EH (cell line): ENCODE measurements at regions not wholly inside any gene's neighbourhood (a gene's known extent, or its start where the extent isn't known, plus 50 kb on each side); places are given as distances from the start of the nearest gene placed in this dataset.
"Not testable (repeated sequence)": the region's sequence is repeated elsewhere in the genome, so short reads cannot be mapped to it uniquely, and the experiment has no call there.

Experiments used
- DNase-seq: peaks from one replicate; pipeline ENCODE4 v3.0.0-alpha.2; 2015; ENCODE audit warnings: low read depth

GRCh38 chr2:176851889-176852483, 360.6 kb upstream of the HNRNPA3 start:
- no peak for DNase-seq

- DNase-seq: no peak
Observed at GRCh38 chr2:176852667-176853066, 359.9 kb upstream of the HNRNPA3 start.

- no peak for DNase-seq
Observed at GRCh38 chr2:176854062-176854461, 358.5 kb upstream of the HNRNPA3 start.

GRCh38 chr2:176854878-176855277, 357.7 kb upstream of the HNRNPA3 start:
- no peak for DNase-seq

GRCh38 chr2:176856683-176857082, 355.9 kb upstream of the HNRNPA3 start:
- DNase-seq: no peak

- no peak for DNase-seq
Observed at GRCh38 chr2:176865336-176865735, 347.3 kb upstream of the HNRNPA3 start.

- DNase-seq: no peak
Observed at GRCh38 chr2:176872406-176872805, 340.2 kb upstream of the HNRNPA3 start.

GRCh38 chr2:176873403-176873802, 339.2 kb upstream of the HNRNPA3 start:
- DNase-seq: no peak

GRCh38 chr2:176876493-176877103, 336.0 kb upstream of the HNRNPA3 start:
- DNase-seq: no peak

GRCh38 chr2:176879426-176879995, 333.1 kb upstream of the HNRNPA3 start:
- no peak for DNase-seq

GRCh38 chr2:176882045-176882444, 330.5 kb upstream of the HNRNPA3 start:
- not testable (repeated sequence) for DNase-seq

GRCh38 chr2:176885001-176885643, 327.5 kb upstream of the HNRNPA3 start:
- no peak for DNase-seq

- no peak for DNase-seq
Observed at GRCh38 chr2:176885661-176886060, 326.9 kb upstream of the HNRNPA3 start.

GRCh38 chr2:176891105-176891504, 321.5 kb upstream of the HNRNPA3 start:
- DNase-seq: no peak

- DNase-seq: no peak
Observed at GRCh38 chr2:176891857-176892256, 320.7 kb upstream of the HNRNPA3 start.

GRCh38 chr2:176892676-176893226, 319.8 kb upstream of the HNRNPA3 start:
- DNase-seq: no peak

GRCh38 chr2:176895158-176895557, 317.4 kb upstream of the HNRNPA3 start:
- DNase-seq: no peak

- DNase-seq: no peak
Observed at GRCh38 chr2:176902454-176902853, 310.1 kb upstream of the HNRNPA3 start.

GRCh38 chr2:176904053-176904452, 308.5 kb upstream of the HNRNPA3 start:
- DNase-seq: not testable (repeated sequence)

GRCh38 chr2:176907341-176907740, 305.3 kb upstream of the HNRNPA3 start:
- no peak for DNase-seq

- DNase-seq: no peak
Observed at GRCh38 chr2:176910828-176911227, 301.8 kb upstream of the HNRNPA3 start.

- DNase-seq: no peak
Observed at GRCh38 chr2:176913955-176914354, 298.6 kb upstream of the HNRNPA3 start.

GRCh38 chr2:176914371-176914770, 298.2 kb upstream of the HNRNPA3 start:
- DNase-seq: no peak
